HG03342 (cell line): ENCODE measurements at regions not wholly inside any gene's neighbourhood (a gene's known extent, or its start where the extent isn't known, plus 50 kb on each side); places are given as distances from the start of the nearest gene placed in this dataset.

Source experiments
- ATAC-seq: cut with Tn5 transposase; IDR thresholded peaks from one replicate; pipeline ENCODE4 v1.9.1; 2021; ENCODE audit warnings: mild to moderate bottlenecking, moderate library complexity; ENCODE audit not compliant: unreplicated experiment

DNA sequence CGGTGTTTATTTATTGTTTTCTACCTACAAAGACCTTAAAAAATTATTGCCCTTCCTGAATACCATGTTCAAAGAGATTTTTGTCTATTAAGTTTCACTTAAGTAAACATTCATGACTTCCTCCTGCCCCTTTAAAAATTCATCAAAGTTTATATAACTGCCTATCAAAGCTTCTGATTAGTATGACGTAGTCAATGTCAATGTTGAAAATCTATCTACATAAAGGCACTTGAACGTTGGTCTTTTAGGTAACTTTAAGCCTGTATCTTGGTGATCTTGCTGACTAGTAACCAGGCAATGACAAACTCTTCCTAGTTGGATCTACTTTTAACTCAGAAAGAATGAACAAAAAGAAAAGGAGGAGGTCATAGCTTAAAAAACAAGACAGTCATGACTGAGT, 97.2 kb downstream of the MAIP1 start:
- ATAC-seq, result no peak

DNA sequence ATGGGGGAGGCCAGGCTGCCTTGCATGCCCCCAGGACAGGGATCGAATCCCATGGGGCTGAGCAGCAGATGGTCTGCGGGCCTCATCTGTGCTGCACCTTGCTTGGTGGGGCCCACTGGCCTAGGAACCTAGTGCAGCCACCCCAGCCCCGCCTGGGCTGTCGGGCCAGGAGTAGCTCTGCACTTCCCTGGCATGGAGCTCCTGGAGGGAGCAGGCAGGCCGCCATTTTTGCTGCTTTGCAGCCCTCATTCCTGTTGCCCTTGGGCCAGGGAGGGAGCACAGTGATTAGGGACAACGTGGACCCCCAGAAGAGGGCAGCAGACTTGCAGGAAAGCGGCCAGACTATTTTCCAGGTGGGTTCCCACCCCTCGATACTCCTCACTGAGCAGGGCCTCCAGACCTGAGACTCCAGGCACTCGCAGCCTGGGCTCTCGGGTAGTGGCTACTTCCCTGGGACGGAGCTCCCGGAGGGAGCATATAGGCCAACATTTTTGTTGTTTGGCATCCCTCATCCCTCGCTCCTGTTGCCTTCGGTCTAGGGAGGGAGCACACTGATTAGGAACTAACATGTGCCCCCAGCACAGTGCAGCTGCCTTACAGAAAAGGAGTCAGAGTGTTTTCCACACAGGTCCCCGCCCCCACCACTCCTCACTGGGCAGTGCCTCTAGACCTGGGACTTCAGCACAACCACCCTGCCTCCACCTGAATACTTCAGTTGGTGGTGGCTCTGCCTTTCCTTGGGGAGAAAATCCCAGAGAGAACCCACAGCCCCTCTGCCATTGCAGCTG, 99.5 kb downstream of the MAIP1 start:
- ATAC-seq, result no peak

DNA sequence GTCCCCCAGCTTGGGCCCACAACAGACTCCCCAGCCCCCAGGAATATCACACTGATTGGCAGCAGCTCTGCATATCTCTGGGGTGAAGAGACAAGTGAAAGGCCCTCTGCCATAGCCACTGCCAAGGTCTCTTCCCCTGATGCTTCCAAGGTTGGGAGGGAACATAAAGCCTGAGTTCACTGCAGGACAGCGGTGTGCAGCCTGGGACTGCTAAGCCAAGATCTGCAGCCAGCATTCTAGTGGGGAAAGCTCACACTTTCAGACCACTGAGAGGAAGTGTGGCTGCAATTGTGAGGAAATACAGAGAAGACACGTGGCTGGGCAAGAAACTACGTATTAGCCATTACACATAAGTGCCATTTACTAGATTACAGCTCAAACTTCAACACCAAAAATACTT, 100.7 kb downstream of the MAIP1 start:
- no peak for ATAC-seq

DNA sequence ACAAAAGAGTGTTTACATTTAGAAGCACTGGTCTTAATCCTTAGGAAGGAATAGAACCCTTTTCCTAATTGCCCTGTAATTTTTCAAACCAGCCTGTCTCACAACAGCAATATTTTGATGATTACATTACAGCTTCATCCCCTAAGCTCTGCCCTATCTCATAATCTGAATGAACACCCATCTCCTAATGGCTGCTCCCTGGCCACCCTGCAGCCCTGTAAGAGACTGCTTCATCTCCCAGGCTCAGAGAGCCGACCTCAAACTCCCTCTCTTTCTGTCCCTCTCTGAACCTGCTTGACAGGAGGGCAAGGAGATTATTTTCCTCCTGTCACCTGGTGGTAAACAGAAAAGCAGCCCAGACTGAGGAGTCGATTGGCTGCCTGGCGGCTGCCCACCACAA, 107.8 kb downstream of the MAIP1 start:
- ATAC-seq, result no peak

DNA sequence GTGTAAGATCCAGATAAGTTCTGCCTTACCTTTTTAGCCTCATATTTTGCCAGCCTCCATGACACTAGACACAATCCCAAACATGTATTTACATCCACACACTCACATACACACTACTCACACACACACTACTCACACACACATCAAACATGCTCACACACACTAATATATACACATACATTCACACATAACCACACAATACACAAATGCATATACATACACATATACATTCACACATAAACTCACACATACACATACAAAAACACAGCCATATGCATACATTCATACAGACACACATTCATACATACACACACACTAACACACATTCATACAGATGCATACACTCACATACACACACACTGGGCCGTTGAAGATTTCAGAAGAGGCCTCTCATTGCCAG, 109.5 kb downstream of the MAIP1 start:
- ATAC-seq, result no peak

DNA sequence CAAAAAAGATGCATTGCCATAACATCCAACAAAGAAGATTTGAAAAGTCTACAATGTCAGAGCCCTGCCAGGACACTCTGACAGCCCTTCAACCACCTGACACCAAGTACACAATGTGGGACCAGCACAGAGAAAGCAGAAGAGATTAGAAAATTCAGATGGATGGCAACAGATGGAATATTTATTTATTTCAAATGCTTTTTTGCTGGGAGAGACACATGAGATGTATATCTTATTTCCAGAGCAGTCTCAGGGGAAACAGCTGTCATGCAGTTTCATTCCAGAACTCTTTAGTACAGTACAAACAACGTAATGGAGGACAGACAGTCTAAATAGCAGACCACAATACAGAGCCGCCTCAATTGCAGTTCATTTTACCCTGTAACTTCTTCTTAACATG, 110.1 kb downstream of the MAIP1 start:
- no peak for ATAC-seq

DNA sequence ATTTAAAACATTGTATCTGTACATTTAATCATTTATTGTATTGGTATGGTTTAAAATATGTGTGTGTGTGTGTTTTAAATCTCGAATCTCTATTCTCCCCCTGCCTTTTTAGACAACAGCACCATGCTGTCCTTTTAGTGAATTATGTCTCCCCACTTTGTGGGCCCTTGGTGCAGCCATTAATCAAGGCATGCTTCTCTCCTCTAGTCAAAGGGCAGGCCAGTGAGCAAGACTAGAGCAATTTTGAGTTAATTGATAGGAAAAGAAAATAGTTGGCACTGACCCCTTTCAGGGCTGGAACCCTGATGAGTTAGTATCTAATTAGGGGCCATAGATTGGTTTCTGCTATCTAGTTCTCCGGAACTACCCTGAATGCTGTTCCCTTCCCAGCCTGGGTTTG, 111.0 kb downstream of the MAIP1 start:
- ATAC-seq, result no peak

DNA sequence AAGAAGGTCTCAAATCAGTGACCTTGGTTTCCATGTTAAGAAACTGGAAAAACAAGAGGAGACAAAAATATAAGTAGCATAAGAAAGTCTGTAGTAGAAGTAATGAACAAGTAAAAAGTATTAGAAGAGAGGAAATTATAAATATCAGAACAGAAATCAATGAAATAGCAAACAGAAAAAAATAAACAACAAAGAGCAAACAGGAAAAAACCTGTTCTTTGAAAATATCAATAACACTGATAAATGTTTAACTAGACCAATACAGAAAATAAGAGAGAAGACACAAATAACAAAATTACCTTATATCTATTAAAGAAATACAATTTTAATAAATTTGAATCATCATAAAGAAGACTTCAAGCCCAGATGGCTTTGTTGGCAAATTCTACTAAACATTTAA, 113.3 kb downstream of the MAIP1 start:
- ATAC-seq, result no peak

DNA sequence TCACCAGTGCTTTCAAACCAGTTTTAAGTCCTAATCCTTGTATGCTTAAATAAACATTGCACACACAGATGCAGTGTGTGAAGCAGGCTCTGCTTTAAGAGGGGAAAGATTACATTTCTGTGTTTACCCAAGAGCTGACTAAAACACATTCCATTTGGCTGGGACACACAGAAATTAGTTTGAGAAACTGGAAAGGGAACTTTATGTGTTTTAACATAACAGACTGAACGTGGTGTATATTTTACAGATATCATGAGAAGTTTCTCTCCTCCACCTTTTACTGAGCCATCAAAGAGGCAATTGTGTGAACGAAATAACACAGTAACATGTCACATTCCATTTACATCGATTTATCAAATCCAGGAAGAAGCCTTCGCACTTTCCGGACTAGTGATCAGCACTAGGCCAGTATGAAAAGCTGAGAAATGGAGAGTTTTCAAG, 121.8 kb downstream of the MAIP1 start:
- ATAC-seq, result no peak

DNA sequence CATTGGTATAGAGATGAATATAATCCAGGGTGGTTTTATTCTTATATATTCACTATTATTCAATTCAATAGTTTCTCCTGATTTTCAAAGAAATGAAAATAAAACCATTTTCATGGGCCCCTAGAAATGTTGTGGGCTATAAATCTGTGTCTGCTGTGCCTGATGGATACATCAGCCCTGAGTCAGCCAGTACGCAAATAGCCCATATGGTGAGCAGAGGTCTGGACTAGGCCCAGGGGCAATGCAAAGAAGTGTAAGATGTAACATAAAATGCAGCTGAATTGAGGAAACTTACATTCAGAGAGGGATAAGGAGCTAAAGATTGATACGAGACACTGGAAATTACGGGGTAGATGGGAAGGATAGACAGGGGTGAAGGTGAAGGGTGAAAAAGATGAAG, 122.5 kb downstream of the MAIP1 start:
- no peak for ATAC-seq

DNA sequence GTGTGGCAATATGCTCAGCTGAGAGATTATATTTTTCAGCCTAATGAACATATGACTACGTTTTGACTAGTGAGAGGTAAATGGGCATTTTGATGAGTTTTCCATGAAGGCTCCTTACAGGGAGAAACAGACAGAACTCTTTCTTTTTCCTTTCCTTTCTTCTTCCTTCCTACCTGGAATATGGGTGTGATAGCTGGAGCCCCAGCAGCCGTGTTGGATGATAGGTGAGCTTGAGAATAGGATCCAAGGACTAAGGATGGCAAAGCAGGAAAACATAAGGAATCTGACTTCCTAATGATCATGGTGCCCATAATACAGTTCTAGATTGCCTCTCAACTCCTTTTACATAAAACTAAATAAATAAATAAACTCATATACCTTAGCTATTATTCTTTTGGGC, 124.0 kb downstream of the MAIP1 start:
- no peak for ATAC-seq

DNA sequence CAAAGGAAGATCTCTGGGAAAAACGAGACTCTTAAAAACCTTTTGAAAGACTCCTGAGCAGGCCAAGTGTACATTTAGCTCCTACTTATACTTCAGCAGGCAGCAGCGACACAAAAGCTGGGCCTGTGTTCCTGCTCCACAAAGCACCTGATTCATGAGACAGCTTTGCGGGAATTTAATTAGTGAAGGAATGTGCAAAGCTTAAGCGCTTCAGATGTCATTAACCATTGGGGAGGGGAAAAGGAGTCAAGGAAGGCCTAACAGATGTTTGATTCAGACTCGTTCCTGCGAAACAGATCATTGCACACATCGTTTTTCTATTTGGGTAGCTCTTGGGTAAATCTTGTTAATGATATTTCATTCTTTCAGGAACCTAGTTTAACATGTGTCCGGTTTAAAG, 125.9 kb downstream of the MAIP1 start:
- ATAC-seq, result no peak

DNA sequence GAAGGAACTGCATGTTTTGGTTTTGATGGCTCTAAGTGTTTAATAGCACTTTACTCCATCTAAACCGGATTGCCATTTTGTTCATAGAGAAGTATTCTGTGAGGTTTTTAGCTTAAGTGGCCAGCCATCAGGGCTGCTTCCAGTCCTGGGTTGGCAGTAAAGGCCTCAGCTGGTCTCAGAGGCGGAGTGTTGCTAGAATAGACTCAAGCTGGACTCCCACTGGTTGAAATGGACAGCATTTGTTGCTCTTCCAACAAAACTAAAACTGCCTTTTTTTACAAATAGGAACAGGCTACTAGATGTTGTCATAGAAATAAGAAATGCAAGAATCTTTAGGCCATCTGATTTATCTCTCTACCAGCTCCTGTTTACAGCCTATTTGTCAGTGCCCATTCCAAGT, 126.4 kb downstream of the MAIP1 start:
- no peak for ATAC-seq

DNA sequence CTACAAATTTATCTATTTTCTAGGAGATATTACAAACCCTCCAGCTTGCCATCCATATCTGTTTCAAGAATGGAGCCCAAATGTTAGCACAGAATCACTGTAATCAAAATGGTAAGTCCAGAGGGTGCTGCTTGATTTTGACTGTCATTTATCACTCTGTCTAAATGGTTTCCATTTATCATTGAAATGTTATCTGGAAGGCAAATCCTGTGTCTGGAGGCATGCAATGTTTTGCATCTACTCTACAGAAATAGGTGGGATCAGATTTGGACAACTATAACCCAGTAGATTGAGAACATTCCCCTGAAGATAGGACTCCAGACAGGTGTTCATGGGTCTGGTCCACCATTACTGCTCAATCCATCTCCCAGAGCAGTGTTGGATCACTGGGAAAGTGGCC, 128.7 kb downstream of the MAIP1 start:
- ATAC-seq, result no peak

DNA sequence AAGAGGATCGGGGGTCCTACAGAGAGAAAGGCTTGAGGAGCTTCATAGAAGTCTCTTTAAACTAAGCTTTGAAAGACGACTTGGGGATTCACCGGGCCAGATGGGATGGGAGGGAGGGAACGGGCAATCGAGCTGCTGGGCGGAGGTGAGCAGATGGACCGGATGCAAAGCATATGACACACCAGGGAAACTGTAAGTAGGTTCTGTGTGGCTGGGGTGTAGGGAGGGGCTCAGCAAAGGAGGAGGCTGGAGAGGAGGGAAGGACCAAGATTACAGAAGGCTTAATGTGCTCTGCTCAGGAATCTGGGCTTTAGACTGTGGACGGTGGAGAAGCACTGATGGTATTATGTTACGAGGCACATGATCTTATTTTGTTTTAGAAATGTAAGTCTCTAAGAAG, 131.5 kb downstream of the MAIP1 start:
- ATAC-seq, result no peak

DNA sequence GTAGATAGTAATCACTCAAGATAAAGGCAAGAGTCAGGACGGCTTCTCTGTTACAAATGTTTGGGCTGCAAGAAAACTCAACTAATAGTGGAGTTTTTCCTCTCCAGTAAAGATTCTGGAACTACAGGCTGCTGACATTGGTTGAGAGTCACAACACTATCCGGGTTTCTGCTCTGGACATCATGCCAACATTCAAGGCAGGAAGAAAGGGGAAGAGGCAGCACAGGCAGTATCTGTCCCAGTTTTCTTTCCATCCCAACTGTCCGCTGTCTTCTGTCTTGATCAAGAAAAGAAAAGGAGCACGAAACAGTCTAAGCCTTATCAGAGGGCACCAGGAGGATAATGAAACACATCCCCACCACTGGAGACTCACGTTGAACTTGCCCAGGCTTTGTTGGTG, 132.1 kb downstream of the MAIP1 start:
- no peak for ATAC-seq

DNA sequence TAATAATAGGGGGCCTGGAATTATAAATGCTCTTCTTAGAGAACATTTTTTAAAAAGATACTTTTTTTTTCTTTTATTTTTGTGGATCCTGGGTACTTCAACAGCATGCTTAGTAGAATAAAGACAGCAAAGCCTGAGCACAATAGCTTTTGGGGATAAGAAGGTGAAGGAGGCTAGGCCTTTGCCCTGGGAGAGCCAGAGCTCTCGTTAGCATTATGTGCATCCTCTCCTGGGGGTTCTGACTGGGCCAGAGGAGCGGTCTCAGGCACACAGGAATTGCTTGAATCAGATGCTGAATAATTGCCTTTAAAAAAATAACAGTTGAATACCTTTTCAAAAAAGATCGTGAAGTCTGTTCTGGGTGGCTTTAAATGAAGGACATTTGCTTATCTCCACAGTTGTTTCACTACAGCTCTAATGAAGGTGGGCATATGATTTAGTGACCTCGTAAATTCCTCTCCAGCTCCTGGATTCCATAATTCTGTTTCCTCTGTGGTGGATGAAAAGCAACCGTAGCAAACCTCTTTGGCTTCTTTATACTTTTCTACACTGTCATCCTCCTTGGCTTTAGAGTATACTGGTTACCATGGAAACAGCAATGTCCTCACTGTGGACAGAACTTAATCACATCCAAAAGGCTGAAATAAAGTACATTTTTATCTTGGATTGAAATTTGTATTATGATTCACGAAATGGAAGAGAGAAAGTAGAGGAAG, 133.8 kb downstream of the MAIP1 start:
- no peak for ATAC-seq

DNA sequence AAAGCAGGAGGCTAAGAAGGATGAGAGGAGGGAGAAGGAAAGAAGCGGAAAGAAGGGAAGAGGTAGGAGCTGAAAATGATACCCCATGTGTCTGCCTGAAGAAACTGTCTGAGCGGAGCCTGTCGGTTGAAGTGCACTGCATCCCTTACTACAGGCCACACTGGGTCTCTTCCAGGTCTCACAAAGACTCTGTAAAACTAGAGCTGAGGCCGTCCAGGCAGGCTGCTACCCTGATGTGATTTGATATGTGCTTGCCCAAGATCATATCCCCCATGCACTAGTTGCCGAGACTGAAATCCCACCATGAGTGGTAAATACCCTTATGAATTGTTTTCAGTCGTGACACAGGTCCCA, 134.4 kb downstream of the MAIP1 start:
- ATAC-seq, result no peak

DNA sequence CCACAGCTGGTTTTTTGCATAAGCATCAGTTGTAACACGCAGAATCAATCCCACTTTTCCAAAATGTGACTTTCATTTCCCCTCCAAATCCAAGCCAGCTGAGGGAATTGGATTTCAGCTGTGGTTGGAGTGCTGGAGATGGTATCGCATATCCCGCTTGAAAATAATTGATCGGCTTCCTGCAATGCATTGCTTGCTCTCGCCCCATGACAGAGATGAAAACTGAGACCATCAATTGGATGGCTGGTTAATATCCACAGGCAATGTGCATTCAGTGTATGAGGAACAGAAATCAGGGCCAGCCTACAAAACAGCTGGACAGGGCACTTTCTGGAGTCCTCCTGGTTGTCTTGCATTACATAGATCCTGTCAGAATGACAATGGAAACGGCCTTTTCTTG, 135.3 kb downstream of the MAIP1 start:
- ATAC-seq, result no peak

DNA sequence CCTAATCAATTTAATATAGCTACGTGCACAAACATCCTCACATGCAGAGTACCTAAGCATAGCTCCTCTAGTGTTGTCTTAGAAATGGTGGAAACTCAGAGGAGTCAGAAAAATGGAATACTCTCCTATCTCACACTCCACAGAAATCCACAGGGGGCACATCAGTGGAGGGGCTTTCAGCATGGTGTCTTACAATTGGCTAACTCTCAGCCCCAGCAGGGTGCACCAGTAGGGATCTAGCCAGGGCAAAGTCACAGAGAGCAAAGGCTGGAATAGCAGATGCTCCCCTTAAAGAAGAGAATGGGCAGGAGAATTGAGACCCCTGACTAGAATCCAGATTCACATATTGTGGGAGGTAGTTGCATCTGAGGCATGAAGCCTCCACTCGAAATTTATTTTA, 135.7 kb downstream of the MAIP1 start:
- ATAC-seq, result no peak

DNA sequence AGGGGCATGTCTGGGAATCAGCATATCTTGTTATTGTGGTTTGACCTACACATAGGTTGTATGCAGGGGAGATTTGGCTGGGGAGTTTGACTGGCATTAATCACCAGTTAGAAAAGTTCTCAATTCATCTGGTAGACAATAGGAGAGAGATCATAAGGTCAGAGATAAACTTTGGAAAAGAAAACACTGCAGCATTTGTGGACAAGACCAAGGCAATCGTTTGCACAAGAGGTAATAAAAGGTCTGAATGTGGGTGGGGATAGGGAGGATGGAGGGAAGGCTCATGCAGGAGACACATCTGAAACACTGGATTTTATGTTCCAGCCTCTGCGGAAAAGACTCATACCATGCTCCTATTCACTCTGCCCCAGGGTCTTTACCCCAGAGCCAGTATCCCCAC, 136.9 kb downstream of the MAIP1 start:
- no peak for ATAC-seq

DNA sequence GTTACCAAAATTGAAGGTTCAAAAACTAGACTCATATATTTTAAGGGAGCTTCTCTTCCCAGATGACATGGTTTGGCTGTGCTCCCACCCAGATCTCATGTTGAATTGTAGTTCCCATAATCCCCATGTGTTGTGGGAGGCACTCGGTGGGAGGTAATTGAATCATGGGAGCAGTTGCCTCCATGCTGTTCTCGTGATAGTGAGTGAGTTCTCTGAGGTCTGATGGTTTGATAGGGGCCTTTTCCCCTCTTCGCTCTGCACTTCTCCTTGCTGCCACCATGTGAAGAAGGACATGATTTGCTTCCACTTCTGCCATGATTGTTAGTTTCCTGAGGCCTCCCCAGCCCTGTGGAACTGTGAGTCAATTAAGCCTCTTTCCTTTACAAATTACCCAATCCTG, 140.1 kb downstream of the MAIP1 start:
- no peak for ATAC-seq

DNA sequence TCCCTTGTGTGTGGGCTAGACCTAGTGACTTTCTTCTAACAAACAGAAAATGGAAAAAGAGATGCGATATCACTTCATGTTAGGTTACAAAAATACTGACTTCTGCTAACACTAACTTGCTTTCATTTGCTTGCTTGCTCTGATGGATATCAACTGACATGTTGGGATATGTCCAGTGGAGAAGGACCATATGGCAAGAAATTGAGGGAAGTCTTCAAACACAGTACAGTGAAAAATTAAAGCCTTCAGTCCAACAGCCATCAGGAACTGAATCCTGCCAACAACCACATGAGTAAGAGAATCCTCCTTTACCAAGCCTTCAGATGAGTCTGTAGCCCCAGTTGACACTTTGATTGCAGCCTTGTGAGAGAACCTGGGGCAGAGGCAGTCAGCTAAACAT, 143.9 kb downstream of the MAIP1 start:
- ATAC-seq, result no peak
